ENCODE measurements at regions not wholly inside any gene's neighbourhood (a gene's known extent, or its start where the extent isn't known, plus 50 kb on each side); places are given as distances from the start of the nearest gene placed in this dataset.

DNA sequence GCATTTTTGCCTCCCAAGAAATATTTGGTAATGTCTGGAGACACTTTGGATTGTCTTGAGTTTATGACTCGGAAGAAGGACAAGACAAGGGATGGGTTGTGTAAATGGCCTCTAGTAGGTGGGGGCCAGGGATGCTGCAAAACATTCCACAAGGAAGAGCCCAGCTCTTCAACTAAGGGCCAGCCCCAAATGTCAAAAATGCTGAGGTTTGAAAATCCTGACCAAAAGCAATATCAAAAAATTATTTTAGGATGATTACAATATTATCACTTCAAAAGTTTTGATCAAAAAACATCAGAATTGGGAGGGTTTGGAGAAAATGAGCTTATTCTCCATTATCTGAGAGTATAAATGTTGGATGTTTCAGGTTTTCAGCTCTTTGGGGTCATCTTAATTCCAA lies 248.9 kb upstream of the SLC24A2 start:
- no peak for DNase-seq

DNA sequence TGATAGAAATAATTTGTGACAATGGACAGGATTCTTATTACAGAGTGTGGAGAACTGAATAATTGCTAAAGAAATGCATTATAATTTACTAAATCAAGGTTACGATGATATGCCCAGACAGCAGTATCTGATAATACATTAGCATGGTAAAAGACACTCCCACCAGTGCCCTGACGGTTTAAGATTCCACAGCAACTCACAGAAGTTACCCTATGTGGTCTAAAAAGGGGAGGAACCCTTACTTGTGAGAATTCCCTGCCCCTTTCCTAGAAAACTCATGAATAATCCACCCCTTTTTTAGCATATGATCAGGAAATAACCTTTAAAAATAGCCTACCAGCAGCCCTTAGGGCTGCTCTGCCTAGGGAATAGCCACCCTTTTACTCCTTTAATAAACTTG lies 244.7 kb upstream of the SLC24A2 start:
- DNase-seq = no peak

DNA sequence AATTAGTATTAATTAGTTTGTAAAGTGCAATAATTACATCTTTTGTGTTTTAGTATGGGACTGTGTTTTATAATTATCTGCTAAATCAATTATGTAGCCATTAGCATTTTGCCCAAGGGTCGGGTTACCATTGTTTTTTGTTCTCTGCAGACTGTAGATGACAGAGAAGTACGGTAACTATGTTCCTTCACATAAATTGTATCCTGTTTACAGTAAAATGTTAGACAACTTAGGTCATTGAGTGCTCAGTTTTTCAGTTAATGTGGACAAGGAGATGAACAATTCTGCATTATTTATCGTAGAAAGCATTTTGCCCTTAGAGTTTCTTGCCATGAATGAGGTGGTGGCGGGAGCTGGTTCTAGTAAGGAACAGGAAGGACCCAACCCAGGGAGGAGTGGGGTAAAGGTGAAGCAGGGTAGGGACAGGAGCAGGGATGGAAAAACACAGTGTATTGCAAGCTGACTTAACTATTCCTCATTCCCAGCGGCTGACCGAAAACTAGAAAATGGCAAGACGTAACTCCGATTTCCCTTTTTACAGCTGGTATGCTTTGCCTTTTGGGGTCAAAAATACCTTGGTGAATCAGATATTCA lies 243.7 kb upstream of the SLC24A2 start:
- DNase-seq = no peak

- DNase-seq = no peak
Measured at GRCh38 chr9:20031836-20032235, 243.0 kb upstream of the SLC24A2 start.

GRCh38 chr9:20030671-20031070 lies 241.8 kb upstream of the SLC24A2 start:
- no peak for DNase-seq

DNA sequence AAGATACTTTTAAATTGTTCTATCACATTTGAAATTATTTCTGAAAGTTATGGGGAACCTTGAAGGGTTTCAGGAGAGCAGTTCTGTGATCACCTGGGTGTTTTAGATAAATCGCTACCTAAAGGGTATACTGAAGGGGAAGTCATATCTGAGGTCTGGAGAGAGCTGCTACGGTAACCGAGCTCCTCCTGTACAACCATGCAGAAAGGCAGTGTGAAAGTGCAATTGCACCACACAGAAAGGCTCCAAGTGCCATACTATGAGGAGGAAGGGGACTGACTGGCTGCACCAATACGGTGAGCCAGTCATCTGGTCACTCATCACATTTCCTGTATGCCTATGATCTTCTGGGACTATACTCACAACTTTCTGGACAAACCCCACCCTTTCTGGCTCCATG lies 241.4 kb upstream of the SLC24A2 start:
- DNase-seq = no peak

- DNase-seq = no peak
Measured at GRCh38 chr9:20028849-20029231, 240.0 kb upstream of the SLC24A2 start.

GRCh38 chr9:20028192-20028848 lies 239.5 kb upstream of the SLC24A2 start:
- no peak for DNase-seq

- no peak for DNase-seq
Measured at GRCh38 chr9:20023961-20024571, 235.2 kb upstream of the SLC24A2 start.

DNA sequence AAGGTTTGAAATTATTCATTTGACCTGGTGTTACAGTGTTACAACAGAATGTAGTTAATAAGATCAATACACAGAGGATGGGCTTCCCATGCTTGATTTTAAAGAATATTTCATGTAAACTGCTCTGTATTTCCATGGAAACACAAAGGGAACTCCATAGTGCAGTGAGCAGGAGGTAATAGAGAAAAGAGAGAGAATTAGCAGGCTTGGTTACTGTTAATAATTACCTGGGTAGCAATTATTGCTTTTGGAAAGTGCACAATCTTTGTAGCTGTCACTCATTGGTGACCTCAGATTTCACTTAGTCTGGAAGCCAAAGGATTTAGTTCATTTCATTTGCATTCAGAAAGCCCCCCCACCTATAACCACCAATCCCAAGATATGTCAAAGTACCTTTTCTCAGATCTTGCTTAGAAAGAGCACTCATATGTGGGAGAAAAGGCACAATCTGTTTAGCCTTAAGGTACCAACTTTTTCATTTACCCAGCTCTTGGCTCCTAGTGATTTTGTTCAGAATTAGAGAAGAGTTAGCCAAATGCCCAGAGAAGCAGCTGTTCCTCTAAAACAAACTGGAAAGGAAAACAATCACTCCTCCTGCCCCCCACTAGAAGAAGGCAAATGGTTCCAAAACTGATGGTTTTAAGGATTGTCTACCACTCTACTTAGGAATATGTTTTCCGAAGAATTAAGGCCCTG lies 234.5 kb upstream of the SLC24A2 start:
- DNase-seq = no peak

DNA sequence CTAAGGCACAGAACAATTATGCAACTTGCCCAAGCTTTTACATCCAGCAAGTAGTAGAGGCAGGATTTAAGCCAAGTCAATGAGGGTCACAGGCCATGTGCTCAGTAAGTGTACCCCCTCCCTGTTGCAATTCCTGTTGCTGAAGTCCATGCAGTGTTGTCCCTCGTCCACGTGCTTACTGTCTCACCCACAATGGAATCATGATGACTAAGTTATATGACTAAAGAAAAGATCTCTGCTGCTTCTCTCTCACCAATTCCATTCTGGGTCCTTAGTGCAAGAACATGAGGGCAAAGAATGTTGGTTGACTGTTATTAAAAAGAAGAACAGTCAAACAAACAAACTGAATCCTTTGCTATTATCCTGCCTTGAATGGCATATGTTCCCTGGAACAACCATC lies 233.6 kb upstream of the SLC24A2 start:
- DNase-seq = no peak

DNA sequence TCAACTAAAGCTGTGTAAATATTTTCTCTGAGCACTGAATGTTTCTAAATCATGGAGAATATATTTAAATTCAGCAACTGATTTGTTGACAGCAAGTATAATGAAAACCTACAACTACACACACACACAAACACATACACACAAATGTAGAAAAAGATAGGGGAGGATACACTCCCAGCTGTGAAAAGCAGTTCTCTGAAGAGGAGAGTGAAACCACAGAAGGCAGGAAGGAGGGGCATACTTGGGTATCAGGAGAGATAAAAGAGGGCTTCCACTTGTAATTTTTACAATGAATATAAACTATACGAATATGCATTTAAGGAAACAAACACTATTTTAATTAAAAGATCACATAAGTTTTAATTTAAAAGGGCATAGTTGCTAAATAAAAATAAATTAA lies 227.8 kb upstream of the SLC24A2 start:
- DNase-seq = no peak

GRCh38 chr9:20015427-20015931 lies 226.6 kb upstream of the SLC24A2 start:
- DNase-seq = no peak

- DNase-seq = no peak
Measured at GRCh38 chr9:20014168-20014567, 225.3 kb upstream of the SLC24A2 start.

GRCh38 chr9:20012232-20012631 lies 223.4 kb upstream of the SLC24A2 start:
- DNase-seq = no peak

GRCh38 chr9:20009606-20010005 lies 220.8 kb upstream of the SLC24A2 start:
- DNase-seq = no peak

DNA sequence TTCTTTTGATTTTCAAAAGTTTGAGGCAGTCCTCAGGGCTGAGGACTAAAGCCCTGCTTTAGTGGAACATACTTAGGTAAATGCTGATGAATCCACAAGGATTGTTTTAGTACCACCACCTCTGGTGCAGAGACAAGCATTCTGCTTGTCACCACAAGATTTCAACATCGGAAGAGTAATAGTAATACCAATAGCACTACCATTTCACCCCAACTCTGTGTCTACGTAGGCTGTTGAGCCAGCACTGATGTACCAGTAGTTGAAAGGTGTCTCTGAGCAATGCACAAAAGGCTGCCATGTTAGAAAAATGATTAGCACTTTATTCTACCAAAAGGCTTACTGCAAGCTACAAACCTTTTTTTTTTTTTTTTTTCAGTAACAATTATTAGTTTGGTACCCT lies 213.2 kb upstream of the SLC24A2 start:
- DNase-seq = no peak

DNA sequence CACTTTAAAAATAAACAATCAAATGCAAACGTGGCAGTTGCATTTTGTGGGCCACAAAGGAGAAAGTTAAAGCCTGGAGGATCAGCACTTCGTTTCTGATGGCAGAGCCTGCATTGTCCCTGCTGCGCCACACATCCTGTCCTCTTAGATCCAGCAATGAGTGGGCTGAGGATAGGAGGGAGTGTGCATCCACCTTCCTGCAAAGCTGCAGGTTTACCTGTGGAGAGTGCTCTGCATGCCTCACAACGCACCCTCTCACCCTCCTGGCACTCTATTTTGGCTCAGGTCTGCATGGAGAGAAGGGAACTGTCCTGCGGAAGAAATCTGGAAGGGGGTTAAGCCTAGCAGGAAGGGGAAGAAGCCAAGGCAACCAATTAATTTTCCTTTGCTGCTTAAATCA lies 212.2 kb upstream of the SLC24A2 start:
- DNase-seq = no peak

GRCh38 chr9:19999491-20000057 lies 210.7 kb upstream of the SLC24A2 start:
- peak; percentile 72 for DNase-seq

DNA sequence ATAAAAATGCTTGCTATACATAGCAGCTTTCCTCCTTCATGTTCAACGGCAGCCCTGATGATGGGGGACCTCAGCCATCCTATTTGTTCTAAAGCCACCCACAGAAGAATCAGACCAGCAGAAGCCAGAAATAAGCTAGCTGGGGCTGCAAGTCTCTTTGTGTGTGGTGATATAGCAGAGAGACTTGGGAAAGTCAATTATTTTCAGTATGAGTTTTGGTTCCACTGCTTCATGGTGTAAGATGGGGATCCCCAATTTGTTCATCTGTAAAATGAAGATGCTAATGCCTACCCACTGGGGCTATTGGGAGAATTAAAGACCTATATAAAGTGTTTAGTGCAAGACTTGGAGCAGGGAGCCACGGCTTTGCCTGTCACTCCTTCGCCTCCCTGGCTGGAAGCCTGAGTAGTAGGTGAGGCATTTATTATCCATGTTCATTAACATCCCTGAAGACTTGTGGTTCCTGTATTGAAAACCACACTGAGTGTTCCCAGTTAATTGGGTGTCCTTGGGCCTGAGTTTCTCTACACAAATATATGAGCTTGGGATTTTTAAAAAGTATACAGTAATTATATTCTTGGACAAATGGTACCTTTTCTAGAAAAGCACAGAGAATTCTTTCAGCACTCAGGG lies 210.1 kb upstream of the SLC24A2 start:
- DNase-seq = peak; percentile 40

DNA sequence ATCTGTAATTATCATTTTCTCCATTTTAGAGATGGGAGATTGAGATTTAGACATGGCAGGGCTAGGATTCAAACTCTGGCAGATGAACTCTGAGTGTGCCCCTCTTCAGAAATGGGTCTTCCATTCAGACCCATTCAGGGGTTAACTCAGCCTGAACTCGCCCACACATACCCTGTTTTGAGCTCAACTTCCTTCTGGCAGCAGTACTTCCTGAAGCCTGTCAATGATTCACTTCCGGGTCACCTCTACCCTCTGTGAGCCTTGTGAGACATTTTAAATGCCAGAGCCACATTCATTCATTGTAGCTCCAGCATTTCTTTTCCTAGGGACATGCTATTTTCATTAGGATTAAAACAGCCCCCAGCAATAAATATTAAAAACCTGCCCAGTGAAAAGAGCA lies 209.3 kb upstream of the SLC24A2 start:
- peak; percentile 37 for DNase-seq

DNA sequence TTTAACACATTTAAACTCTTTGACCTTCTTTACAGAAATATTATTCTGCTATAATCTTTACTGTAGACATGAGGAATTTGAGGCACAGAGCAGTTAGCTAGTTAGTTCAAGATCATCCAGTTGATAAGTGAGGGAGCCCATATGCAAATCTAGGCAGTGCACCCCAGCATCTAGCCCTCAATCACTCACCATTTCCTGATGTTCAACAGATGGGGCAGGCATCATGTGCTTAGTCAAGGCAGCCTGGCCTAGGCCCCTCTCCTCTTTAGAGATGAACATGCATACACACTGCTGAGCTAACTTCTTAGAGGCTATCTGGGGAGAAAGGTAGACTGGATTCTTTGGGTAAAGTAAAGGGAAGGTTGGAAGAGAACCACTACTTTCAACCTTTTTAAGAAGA lies 206.8 kb upstream of the SLC24A2 start:
- DNase-seq = no peak

- no peak for DNase-seq
Measured at GRCh38 chr9:19994296-19994695, 205.5 kb upstream of the SLC24A2 start.
